Neural cell (in vitro differentiated cells): ENCODE measurements at regions not wholly inside any gene's neighbourhood (a gene's known extent, or its start where the extent isn't known, plus 50 kb on each side); places are given as distances from the start of the nearest gene placed in this dataset.

Experiments
- CTCF ChIP-seq: fragments of 450-650 bp; IDR thresholded peaks from 2 replicates; pipeline ENCODE4 v1.5.1; 2014; ENCODE audit warnings: antibody characterized with exemption, mild to moderate bottlenecking, moderate library complexity; ENCODE audit not compliant: poor library complexity, severe bottlenecking
- EZH2 ChIP-seq: fragments of 200-600, 300-800 bp; shearing (Covaris generic), sonication (generic); IDR thresholded peaks from 2 replicates; pipeline ENCODE4 v1.6.1; 2014; ENCODE audit warnings: antibody characterized with exemption, low read length, borderline replicate concordance, mild to moderate bottlenecking; ENCODE audit not compliant: insufficient read depth, poor library complexity, severe bottlenecking
- MXI1 ChIP-seq: fragments of 450-650 bp; conservative IDR thresholded peaks from 2 replicates; pipeline ENCODE4 v1.6.1; 2014; ENCODE audit warnings: antibody characterized with exemption, mild to moderate bottlenecking; ENCODE audit not compliant: poor library complexity, severe bottlenecking
- RAD21 ChIP-seq: fragments of 450-650 bp; conservative IDR thresholded peaks from 2 replicates; pipeline ENCODE4 v1.6.1; 2014; ENCODE audit warnings: antibody characterized with exemption, mild to moderate bottlenecking, moderate library complexity
- TAF1 ChIP-seq: IDR thresholded peaks from 2 replicates; pipeline ENCODE4 v1.6.1; 2012; ENCODE audit warnings: low read depth

DNA sequence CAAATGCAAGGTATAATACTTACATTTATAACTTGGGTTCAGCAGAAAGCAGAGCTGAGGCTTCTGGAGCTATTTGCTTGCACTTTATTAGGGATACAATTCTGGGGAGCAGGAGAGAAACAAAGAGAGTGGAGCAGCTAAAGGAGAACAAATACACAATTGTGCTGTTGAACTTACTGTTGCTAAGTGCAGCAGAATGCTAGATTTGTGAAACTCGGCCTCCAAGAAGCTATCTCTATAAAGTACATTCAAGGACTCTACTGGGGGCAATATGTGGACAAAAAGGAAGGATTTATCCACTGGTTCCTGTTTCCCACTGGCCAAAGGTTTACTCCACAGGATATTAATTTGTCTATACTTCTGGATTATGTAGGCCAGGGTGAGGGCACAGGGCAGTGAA, 86.8 kb downstream of the PPP1R2C start:
- TF ChIP-seq CTCF (no peak), RAD21 (no peak), EZH2 (no peak), TAF1 (no peak), MXI1 (no peak)
